ENCODE measurements at regions not wholly inside any gene's neighbourhood (a gene's known extent, or its start where the extent isn't known, plus 50 kb on each side); places are given as distances from the start of the nearest gene placed in this dataset.

- TF ChIP-seq ZFP30 (CRISPR knock-in tag; IDR thresholded peaks at IDR 0.05), result no peak
- no peak for TF ChIP-seq ESRRG (CRISPR knock-in tag; IDR thresholded peaks at IDR 0.05)
- no peak for TF ChIP-seq ZC3H10 (CRISPR knock-in tag; IDR thresholded peaks at IDR 0.05)
- TF ChIP-seq ISL1 (CRISPR knock-in tag; IDR thresholded peaks at IDR 0.05), result no peak
- no peak for TF ChIP-seq ARNTL (CRISPR knock-in tag; IDR thresholded peaks at IDR 0.05; ENCODE audit: borderline replicate concordance, low read depth)
- no peak for TF ChIP-seq CREB5 (CRISPR knock-in tag; IDR thresholded peaks at IDR 0.05; ENCODE audit: low read depth)
- TF ChIP-seq BACH2 (CRISPR knock-in tag; IDR thresholded peaks at IDR 0.05; ENCODE audit: borderline replicate concordance), result no peak
- TF ChIP-seq, protein P1, sequence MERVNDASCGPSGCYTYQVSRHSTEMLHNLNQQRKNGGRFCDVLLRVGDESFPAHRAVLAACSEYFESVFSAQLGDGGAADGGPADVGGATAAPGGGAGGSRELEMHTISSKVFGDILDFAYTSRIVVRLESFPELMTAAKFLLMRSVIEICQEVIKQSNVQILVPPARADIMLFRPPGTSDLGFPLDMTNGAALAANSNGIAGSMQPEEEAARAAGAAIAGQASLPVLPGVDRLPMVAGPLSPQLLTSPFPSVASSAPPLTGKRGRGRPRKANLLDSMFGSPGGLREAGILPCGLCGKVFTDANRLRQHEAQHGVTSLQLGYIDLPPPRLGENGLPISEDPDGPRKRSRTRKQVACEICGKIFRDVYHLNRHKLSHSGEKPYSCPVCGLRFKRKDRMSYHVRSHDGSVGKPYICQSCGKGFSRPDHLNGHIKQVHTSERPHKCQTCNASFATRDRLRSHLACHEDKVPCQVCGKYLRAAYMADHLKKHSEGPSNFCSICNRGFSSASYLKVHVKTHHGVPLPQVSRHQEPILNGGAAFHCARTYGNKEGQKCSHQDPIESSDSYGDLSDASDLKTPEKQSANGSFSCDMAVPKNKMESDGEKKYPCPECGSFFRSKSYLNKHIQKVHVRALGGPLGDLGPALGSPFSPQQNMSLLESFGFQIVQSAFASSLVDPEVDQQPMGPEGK (CRISPR knock-in tag; IDR thresholded peaks at IDR 0.05; ENCODE audit: borderline replicate concordance), result no peak
These were observed 207.6 kb downstream of the OGFRL1 start for GRCh38 chr6:71496018-71496721.

Data from SK-N-SH treated with all-trans-retinoic acid at 6 μM for 48 hours (cell line).